ENCODE measurements at regions not wholly inside any gene's neighbourhood (a gene's known extent, or its start where the extent isn't known, plus 50 kb on each side); places are given as distances from the start of the nearest gene placed in this dataset.

DNA sequence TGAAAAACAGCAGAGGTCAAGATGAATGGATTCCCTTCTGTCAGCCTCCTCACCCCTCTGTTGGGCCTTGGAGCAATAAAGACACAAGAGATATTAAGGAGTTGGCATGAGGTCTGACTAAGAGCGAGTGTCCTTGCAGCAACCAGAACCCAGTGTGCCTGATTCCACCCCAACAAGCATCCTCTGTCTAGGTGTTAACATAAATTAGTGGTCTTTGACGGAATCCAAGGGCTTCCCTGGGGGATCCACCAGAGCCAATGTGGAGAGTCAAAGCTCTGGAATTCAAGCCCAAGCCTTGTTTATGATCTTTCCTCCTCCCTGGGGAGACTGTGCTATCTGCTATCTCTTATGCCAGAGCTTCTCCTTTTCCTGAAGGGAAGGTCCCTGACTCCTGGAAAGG lies 128.1 kb upstream of the SMIM23 start:
- TF ChIP-seq EZH2 (IDR thresholded peaks at IDR 0.05; ENCODE audit: insufficient read depth, poor library complexity, severe bottlenecking) (no peak), EZH2phosphoT487 (IDR thresholded peaks at IDR 0.05; ENCODE audit: insufficient read depth, low read depth) (no peak)

Measured in GM23248 (cell line).